ENCODE measurements at regions not wholly inside any gene's neighbourhood (a gene's known extent, or its start where the extent isn't known, plus 50 kb on each side); places are given as distances from the start of the nearest gene placed in this dataset.
"Not testable (repeated sequence)": the region's sequence is repeated elsewhere in the genome, so short reads cannot be mapped to it uniquely, and the experiment has no call there.

DNA sequence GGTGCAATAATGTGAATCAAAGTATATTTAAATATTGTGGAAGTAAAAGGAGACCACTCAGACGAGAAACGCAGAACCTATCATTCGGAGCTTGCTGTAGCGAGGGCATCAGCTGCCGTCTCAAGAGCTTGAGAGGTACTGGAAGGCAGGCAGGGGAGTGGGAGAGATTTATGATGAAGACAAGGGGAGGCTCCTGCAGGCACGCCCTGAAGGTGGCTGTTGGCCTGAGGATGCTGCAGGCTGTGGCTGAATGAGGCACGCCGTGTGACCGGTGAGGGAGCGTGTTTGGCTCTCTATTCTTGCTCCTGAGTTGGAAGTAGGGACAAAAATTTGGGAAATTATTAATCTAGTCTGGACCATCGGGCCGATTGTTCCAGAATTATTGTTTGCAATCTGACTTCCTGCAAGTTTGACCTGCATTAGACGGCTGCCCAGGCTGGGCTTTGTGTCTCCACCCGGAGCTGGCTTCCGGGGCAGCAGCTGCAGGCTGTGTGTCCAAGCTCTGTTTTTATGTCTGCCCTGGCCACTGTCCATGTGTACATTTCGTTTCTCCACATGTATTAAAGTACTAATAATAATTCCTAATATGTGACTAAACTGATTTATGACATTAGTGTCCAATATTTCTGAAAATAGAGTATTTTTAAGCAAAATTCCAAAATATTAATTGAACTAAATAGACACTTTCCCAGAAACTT, 91.1 kb upstream of the ANKRD10 start:
- no peak for DNase-seq (ENCODE audit: low read depth in 2 of 2)

DNA sequence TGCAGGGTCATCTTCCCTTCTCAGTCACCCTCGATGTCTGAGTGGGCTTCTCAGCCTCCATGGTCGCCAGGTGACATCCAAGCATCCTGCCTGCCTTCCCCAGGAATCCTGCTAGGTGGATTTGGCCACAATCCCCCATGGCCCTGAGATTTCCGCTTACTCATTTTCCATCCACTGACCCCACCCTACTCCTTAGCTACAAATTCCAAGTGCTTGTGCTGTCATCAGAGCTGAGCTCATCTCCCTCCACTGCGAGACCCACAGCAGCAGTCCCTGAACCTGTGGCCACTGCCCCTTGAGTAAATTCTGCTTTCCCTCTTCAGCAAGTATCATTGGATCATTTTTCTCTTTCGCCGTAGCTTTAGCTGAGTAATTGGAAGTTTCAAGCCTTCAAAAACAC, 90.5 kb upstream of the ANKRD10 start:
- DNase-seq (ENCODE audit: low read depth in 2 of 2) = no peak

DNA sequence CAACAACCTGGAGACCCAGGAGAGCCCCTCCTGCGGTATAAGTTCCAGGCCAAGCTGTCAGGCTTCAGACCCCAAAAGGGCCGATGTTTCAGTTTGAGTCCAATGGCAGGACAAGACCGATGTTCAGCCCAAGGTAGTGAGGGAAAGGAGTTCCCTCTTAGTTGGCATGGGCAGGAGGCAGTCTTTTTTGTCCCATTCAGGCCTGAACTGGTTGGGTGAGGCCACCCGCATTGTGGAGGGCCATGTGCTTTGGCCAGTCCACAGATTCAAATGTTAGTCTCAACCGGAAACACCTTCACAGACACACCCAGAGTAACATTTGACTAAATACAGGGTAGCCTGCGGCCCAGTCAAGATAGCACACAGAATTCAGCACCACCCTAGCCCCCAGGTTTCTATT, 89.6 kb upstream of the ANKRD10 start:
- DNase-seq (ENCODE audit: low read depth in 2 of 2) = no peak

DNA sequence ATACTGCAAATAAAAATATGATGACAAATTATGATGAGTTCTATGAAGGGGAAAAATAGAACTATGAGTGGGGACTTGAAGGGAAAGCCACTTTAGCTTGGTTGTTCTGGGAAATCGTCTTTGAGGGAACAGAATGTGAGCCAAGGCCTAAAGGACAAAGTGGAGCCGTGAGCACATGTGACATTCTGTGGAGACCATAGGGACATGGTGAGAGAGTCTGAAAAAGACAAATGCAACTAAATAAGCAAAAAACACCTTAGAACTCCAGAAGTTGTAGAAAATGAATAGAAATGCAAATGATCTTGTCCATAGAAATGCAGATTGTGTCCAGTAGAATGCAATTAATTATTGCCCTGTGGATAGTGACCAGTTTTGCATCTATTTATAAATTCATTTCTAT, 86.8 kb upstream of the ANKRD10 start:
- no peak for DNase-seq (ENCODE audit: low read depth in 2 of 2)

DNA sequence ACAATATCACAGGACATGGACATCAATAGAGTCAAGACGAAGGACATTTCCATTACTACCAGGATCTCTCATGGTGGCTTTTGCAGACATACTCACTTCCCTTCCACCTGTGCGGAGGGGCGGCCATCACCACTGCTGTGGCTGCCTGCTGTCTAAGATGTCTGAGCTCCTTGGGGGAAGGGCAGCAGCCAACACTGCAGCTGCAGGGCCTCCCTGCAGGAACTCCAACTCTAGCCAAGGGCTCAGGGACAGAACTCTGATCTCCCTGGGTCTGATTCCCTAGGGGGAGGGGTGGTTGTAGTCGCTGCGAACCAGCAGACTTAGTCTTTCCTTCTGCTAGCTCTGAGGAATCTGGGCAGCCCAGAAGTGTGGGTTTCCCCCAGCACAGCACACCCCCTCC, 78.9 kb upstream of the ANKRD10 start:
- DNase-seq (ENCODE audit: low read depth in 2 of 2) = no peak

DNA sequence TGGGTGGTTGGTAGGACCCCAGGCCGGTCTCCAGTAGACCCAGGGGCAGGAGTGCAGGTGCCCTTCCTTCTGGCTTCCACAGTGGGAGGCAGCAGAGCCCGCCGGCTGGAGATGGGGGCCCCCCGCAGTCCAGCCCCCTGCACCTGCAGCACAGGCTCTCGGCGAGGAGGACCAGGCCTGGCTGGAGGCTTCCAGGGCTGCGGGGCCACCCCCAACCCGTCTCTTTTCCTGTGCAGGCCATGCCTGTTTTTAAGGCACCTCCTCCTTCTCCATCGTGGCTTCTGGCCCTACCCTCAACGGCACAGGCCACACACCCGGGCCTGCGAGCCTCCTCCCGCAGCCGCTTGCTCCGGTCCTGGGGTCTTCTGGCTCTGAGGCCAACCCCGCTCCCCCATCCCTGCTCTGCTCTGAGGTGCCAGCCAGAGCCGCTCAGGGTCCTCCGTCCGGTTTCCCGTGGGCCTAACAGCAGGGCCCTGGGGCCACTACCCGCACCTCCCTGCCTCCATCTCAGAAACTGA, 77.2 kb upstream of the ANKRD10 start:
- no peak for DNase-seq (ENCODE audit: low read depth in 2 of 2)

DNA sequence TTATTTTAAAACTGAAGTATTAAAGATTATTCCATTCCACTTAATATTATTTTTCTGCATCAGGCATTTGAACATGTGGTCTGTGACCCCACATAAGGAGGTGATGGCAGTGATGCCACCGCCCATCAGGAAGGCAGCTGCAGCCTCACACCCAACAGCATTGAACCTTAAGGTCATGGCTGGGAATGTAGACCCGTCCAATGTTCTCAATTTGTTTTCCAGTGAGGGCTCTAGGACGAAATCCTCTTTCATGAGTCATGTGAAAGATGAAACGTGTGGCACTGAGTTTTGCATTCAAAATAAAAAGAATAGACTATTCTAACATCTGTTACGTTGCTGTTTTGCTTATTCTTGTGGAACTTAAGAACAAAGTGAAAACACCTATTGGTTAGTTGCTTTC, 74.5 kb upstream of the ANKRD10 start:
- no peak for DNase-seq (ENCODE audit: low read depth in 2 of 2)

DNA sequence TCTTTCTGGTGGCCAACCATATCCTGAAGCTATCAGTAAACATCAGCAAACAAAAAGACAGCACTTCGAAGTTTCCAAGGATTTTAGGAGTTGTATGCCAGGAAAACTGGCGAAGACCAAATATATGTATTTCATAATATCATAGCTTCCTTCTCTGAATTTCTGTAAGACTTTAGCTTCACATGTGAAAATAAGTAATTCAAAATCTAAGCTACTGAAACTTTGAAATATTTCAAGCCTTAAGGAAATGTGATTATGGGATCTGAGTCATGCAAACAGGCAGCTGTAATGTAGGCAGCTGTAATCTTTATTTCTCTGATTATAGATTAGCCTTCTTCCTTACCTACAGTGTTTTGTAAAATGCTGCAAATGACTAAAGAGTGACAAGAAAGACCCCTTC, 70.7 kb upstream of the ANKRD10 start:
- no peak for DNase-seq (ENCODE audit: low read depth in 2 of 2)

DNA sequence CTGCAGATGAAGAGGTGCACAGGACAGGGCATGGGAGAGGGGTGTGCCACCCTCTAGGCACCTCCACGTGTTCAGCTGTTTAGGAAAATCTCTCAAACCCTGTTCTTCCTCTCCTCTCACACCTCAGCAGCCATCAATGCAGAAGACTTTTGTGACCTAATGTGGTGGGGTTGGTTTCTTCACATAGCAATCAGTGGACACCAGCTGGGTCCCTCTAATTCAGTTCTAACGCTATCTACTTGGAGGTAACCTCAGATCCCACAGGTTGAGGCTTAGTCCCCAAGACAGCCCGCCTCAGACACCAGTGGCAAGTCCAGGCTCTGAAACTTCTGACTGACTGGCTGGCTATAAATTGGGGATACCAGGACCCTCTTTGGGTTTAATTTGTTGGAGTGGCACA, 69.9 kb upstream of the ANKRD10 start:
- DNase-seq (ENCODE audit: low read depth in 2 of 2) = no peak

DNA sequence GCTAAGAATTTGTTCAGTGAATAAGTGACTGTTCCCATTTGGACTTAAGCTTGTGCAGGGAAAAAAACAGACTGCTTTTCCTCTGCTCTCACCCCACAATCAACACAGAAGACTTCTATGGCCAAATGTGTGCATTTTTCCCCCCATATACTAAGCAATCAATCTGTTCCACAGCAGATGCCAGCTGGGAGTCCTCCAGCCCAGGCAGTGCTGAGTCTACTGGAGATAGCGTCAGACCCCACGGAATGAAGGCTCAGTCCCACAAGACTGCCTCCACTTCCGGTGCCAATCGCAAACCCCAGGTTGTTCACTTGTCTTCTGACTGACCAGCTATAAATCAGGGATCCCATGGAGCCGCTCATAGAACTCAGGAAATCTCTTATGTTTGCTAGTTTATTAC, 69.5 kb upstream of the ANKRD10 start:
- no peak for DNase-seq (ENCODE audit: low read depth in 2 of 2)

DNA sequence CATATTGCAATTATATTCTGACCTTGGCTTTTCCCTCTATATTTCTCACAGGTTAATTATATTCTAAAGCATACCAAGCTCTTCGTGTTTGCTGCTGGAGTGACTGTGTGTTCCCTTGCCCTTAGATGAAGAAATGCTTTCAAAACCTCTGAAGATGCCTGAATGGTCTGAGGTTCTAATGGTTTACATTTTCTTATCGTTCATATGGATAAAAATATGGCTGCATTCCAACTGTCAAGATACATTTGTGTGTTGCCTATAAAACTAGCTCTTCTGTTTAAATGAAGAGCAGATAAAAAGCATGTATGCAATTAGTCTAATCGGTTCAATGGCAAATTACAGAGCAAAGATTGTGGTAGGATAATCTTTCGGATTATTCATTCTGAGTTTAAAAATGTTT, 68.4 kb upstream of the ANKRD10 start:
- DNase-seq (ENCODE audit: low read depth in 2 of 2) = no peak

DNA sequence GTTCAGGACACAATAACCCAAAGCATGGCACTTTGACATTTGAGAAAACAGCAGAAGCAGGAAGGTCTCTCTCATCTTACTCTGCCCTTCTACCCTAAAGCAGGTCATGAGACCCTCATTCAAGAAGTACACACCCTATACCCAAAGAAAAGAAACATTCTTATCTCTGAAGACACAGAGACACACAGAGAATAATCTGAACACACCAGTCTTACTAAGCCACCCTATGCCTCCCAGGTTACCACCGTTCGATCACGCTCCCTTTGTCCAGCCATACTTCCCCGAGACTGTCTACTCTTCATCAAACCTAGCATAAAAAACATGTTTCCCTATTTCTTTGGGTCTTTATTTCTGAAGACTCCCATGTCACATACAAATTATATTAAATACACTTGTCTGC, 66.5 kb upstream of the ANKRD10 start:
- no peak for DNase-seq (ENCODE audit: low read depth in 2 of 2)

DNA sequence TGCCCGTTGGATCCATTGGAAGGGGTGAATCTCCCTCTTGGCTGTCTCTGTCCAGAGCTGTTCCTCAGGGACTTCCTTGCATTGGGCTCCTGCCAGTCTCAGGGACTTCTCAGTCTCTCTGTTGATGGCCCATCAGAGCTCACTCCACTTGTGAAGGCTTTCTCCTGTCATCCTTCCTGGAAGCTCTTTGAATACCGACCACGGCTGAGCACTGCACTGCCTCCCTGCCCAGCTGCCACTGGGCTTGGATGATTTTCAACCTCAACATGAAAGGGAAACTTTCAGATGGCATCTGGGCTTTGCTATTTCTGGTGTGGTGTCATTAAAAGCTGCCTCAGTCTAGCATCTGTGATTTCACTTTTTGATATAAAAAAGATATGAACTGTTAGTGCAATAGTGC, 66.1 kb upstream of the ANKRD10 start:
- DNase-seq (ENCODE audit: low read depth in 2 of 2) = no peak

DNA sequence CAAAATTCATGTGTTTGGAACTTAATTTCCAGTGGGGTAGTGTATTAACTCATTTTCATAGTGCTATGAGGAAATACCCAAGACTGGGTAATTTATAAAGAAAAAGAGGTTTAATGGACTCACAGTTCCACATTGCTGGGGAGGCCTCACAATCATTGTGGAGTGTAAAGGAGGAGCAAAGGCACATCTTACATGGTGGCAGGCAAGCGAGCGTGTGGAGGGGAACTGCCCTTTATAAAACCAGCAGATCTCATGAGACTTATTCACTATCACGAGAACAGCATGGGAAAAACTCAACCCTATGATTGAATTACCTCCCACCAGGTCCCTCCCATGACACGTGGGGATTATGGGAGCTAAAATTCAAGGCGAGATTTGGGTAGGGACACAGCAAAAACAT, 64.3 kb upstream of the ANKRD10 start:
- not testable (repeated sequence) for DNase-seq (ENCODE audit: low read depth in 2 of 2)

DNA sequence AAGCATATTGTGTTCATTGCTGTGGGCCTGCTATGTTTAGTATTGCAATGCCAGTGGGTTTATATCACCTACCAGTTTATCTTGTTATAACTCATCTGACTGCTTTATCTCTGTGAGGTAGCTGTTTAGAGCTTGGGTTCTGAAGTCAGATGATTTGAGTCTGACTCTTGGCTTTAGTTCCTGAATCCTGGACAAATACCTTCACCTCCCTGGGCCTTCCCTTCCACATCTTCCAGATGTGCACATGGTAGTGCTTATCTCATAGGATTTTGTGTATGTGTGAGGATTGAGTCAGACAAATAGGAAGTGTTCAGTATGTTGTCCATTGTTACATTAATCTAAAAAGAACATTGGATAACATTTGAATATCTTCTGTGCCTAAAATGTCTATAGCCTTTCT, 63.5 kb upstream of the ANKRD10 start:
- DNase-seq (ENCODE audit: low read depth in 2 of 2) = no peak

DNA sequence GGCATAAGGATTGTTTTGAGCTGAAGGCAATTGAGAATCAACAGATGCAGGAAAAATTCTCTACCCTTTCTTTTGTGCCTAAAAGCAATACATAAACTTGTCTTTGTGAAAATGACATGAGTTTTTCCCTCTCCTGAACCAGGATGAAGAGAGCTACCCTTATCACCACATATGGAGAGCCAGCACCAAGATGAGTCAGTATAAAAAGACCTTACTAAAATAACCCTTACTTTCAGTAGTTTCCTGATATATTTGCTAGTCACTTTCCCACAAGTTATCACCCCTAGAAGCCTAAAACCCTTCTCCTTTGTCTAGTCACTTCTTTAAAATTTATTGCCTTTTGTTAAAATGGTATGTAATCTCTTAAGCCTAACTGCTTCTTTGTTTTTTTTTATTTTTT, 61.9 kb upstream of the ANKRD10 start:
- no peak for DNase-seq (ENCODE audit: low read depth in 2 of 2)

DNA sequence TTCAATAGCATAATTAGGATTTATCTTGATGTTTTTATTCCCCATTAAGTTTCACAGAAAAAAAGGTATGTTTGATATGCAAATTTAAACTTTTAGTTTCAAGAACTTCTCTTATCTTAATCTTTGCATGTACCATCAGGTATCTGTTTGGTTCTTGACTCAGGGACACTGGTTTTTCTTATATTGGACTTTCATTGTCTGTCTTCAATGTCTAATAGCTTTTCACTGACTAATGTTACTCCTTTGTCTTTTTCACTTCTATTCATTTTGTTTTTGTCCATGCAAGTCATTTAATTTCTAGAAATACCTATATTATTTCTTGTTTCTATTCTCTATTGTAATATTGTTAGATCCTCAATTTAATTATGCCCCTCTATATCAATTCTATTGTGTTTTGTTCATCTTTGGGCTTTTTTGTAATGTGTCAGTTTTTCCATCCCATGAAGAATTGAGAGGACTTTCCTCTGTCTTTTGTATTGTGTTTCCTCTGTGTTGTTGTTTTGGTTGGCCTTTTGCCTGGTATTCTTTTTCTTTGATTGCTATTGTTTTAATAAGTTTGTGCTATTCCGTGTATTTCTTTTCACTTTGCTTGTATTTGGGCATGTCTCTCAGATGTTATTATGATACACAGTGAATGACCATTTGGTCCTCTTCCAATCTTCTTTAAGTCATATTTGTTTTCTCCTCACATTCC, 58.3 kb upstream of the ANKRD10 start:
- no peak for DNase-seq (ENCODE audit: low read depth in 2 of 2)

DNA sequence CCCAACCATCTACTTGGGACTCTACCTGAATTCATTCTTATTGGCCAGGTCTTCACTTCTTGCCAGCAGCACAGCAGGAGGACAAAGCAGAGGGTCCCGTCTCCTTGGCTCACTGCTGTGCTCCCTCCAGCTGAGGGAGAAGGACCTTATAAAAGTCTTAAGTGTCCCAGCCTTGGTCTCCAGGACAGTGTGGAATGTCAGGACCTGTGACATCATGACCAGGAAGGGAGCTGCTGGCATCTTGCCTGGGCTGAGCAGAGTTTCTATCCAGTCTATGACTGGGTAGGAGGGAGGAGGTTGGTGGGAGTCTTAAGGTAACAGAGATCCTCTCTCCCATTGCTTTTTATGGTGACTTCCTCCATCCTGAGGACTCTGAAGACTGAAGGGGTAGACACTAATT, 56.6 kb upstream of the ANKRD10 start:
- DNase-seq (ENCODE audit: low read depth in 2 of 2) = no peak

DNA sequence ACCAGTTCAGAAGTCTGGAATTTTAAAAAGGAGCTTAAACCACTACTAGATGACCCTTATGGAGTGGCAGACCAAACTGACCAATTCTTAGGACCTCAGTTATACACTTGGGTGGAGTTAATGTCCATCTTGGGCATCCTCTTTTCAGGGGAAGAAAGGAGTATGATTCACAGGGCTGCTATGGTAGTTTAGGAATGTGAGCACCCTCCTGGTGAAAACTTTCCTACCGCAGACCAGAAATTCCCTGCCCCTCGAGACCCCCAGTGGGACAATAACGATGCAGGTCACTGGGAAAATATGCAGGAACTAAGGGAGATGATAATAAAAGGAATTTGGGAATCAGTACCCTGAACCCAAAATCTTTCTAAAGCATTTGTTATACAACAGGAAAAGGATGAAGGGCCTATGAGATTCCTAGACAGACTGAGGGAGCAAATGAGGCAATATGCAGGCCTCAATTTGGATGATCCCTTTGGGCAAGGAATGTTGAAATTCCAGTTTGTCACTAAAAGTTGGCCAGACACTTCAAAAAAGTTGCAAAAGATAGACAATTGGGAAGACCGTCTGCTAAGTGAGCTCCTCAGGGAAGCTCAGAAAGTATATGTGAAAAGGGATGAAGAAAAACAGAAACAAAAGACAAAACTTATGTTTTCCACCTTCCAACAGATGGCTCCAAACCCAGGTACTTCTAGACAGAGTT, 52.4 kb upstream of the ANKRD10 start:
- DNase-seq (ENCODE audit: low read depth in 2 of 2) = not testable (repeated sequence)

DNA sequence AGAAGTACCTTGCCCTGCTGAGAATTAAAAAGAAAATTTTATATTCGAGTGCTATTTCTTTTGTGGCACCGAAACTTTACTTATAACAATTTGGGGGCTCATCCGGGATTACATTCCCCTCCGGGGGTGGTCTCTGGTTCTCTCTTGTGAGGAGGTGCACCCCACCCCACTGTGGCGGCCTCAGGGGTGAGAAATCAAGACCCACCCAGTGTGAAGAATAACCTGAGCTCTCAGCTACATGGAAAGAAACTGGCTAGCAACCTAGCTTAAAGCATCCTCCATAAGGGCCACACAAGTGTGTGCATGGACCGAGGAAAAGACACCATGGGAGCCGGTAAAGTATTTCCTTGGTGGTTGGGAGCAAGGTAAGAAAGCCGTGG, 50.9 kb upstream of the ANKRD10 start:
- DNase-seq (ENCODE audit: low read depth in 2 of 2) = no peak

DNA sequence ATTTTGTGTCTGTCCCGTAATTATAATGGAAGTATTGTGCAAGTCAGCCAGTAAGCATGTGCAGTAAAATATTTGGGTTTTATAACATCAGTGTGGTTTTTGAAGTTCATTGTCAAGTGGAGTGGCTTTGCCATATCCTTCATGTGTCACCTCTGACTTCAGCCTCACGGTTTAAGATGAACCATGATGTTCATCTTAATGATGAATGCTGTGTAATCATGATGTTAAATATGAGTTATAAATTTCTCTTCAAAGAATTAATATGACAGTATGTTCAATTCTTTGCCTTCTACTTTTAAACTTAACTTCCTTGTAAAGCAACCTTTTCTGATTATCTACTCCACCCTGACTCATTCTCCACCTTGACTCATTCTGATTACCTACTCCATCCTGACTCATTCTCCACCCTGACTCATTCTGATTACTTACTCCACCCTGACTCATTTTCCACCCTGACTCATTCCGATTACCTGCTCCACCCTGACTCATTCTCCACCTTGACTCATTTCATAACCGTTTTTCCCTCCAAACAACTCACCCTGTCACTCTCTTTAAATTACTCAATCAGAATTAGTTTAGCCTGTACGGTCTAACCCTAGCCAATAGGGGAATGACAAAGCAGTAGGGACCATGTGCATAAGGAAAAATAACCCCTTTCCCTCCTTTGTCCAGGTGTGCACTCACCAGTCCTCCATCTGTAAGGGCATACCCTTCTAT, 50.3 kb upstream of the ANKRD10 start:
- no peak for DNase-seq (ENCODE audit: low read depth in 2 of 2)
